GM13976 (cell line): ENCODE measurements at regions not wholly inside any gene's neighbourhood (a gene's known extent, or its start where the extent isn't known, plus 50 kb on each side); places are given as distances from the start of the nearest gene placed in this dataset.

Experiments
- DNase-seq: peaks from one replicate; pipeline ENCODE4 v3.0.0; 2012; ENCODE audit warnings: low spot score
- CTCF ChIP-seq: IDR thresholded peaks from 2 replicates; pipeline ENCODE4 v1.5.1; 2012; ENCODE audit warnings: borderline replicate concordance, mild to moderate bottlenecking; ENCODE audit not compliant: insufficient read depth; ENCODE audit errors: extremely low read depth, missing control alignments, control extremely low read depth
- in situ Hi-C: fragments of 300-500 bp; cut with MboI; formaldehyde crosslinking; loops from one replicate; pipeline ENCODE4 v1.12.0; 2022; ENCODE audit warnings: low sequenced_read_pairs, mixed read lengths, inconsistent platforms; ENCODE audit not compliant: unreplicated experiment

GRCh38 chr18:27793013-27793785 is 383.7 kb downstream of the CDH2 start:
- in situ Hi-C loops = no loop called here
- no peak for DNase-seq
- no peak for TF ChIP-seq CTCF

GRCh38 chr18:27789406-27789805 is 387.5 kb downstream of the CDH2 start:
- DNase-seq = no peak
- in situ Hi-C loops = no loop called here
- no peak for TF ChIP-seq CTCF

- TF ChIP-seq CTCF = no peak
- in situ Hi-C loops = no loop called here
- DNase-seq = no peak
Measured at GRCh38 chr18:27787547-27787946, 389.4 kb downstream of the CDH2 start.

- DNase-seq = no peak
- in situ Hi-C loops = no loop called here
- no peak for TF ChIP-seq CTCF
Measured at GRCh38 chr18:27785815-27786471, 391.0 kb downstream of the CDH2 start.

- in situ Hi-C loops = no loop called here
- TF ChIP-seq CTCF = no peak
- no peak for DNase-seq
Measured at GRCh38 chr18:27780061-27780745, 396.7 kb downstream of the CDH2 start.

- in situ Hi-C loops = no loop called here
- TF ChIP-seq CTCF = no peak
- no peak for DNase-seq
Measured at GRCh38 chr18:27778925-27779324, 398.0 kb downstream of the CDH2 start.
